ENCODE measurements at regions not wholly inside any gene's neighbourhood (a gene's known extent, or its start where the extent isn't known, plus 50 kb on each side); places are given as distances from the start of the nearest gene placed in this dataset.

DNA sequence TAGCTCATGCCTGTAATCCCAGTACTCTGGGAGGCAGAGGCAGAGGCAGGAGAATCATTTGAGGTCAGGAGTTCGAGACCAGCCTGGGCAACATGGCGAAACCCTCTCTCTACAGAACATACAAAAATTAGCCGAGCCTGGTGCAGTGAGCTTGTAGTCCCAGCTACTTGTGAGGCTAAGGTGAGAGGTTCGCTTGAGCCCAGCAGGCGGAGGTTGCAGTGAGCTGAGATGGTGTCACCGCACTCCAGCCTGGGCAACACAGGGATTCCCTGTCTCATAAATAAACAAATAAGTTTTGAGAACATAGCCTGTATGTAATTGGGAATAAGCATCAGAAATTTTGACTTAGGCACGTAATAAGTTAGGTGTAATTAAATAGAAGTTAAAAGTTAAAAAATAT lies 971.7 kb upstream of the COX7C start:
- no peak for TF ChIP-seq NFIB (CRISPR knock-in tag; IDR thresholded peaks at IDR 0.05; ENCODE audit: borderline replicate concordance)
- TF ChIP-seq, protein P1, sequence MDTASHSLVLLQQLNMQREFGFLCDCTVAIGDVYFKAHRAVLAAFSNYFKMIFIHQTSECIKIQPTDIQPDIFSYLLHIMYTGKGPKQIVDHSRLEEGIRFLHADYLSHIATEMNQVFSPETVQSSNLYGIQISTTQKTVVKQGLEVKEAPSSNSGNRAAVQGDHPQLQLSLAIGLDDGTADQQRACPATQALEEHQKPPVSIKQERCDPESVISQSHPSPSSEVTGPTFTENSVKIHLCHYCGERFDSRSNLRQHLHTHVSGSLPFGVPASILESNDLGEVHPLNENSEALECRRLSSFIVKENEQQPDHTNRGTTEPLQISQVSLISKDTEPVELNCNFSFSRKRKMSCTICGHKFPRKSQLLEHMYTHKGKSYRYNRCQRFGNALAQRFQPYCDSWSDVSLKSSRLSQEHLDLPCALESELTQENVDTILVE (CRISPR knock-in tag; IDR thresholded peaks at IDR 0.05), result no peak
- TF ChIP-seq JUND (CRISPR knock-in tag; IDR thresholded peaks at IDR 0.05), result no peak
- TF ChIP-seq EZH2 (conservative IDR thresholded peaks at IDR 0.05; ENCODE audit: low read depth, low read length), result no peak
- TF ChIP-seq, protein P2, sequence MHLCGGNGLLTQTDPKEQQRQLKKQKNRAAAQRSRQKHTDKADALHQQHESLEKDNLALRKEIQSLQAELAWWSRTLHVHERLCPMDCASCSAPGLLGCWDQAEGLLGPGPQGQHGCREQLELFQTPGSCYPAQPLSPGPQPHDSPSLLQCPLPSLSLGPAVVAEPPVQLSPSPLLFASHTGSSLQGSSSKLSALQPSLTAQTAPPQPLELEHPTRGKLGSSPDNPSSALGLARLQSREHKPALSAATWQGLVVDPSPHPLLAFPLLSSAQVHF (CRISPR knock-in tag; IDR thresholded peaks at IDR 0.05), result no peak
- TF ChIP-seq HMG20B (CRISPR knock-in tag; conservative IDR thresholded peaks at IDR 0.05), result no peak
- TF ChIP-seq, protein P3, sequence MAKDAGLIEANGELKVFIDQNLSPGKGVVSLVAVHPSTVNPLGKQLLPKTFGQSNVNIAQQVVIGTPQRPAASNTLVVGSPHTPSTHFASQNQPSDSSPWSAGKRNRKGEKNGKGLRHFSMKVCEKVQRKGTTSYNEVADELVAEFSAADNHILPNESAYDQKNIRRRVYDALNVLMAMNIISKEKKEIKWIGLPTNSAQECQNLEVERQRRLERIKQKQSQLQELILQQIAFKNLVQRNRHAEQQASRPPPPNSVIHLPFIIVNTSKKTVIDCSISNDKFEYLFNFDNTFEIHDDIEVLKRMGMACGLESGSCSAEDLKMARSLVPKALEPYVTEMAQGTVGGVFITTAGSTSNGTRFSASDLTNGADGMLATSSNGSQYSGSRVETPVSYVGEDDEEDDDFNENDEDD (CRISPR knock-in tag; IDR thresholded peaks at IDR 0.05; ENCODE audit: borderline replicate concordance), result no peak
- TF ChIP-seq, protein P4, sequence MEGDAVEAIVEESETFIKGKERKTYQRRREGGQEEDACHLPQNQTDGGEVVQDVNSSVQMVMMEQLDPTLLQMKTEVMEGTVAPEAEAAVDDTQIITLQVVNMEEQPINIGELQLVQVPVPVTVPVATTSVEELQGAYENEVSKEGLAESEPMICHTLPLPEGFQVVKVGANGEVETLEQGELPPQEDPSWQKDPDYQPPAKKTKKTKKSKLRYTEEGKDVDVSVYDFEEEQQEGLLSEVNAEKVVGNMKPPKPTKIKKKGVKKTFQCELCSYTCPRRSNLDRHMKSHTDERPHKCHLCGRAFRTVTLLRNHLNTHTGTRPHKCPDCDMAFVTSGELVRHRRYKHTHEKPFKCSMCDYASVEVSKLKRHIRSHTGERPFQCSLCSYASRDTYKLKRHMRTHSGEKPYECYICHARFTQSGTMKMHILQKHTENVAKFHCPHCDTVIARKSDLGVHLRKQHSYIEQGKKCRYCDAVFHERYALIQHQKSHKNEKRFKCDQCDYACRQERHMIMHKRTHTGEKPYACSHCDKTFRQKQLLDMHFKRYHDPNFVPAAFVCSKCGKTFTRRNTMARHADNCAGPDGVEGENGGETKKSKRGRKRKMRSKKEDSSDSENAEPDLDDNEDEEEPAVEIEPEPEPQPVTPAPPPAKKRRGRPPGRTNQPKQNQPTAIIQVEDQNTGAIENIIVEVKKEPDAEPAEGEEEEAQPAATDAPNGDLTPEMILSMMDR (CRISPR knock-in tag; IDR thresholded peaks at IDR 0.05), result no peak

Data from HepG2 (cell line).